Smooth muscle cell (in vitro differentiated cells): ENCODE measurements at regions not wholly inside any gene's neighbourhood (a gene's known extent, or its start where the extent isn't known, plus 50 kb on each side); places are given as distances from the start of the nearest gene placed in this dataset.

ENCODE experiments used
- DNase-seq: peaks from one replicate; lab custom pipeline; 2025; ENCODE audit not compliant: unreplicated experiment; lab: John Stamatoyannopoulos, UW
- H2AFZ ChIP-seq: fragments of 200-600 bp; sonication (generic); 2 replicates; pipeline ENCODE4 v1.6.0; 2016; ENCODE audit warnings: antibody characterized with exemption, low read depth, mild to moderate bottlenecking
- H3F3A ChIP-seq: fragments of 200-600 bp; sonication (generic); 2 replicates; pipeline ENCODE4 v1.6.0; 2017; ENCODE audit warnings: antibody characterized with exemption, low read depth
- H3K27ac ChIP-seq: fragments of 200-600 bp; sonication (generic); 2 replicates; pipeline ENCODE4 v1.5.1; 2016; ENCODE audit warnings: low read depth, mild to moderate bottlenecking
- H3K27me3 ChIP-seq: fragments of 200-600 bp; sonication (generic); 2 replicates; pipeline ENCODE4 v1.6.1; 2016; ENCODE audit warnings: low read depth, mild to moderate bottlenecking
- H3K36me3 ChIP-seq: fragments of 200-600 bp; sonication (generic); 2 replicates; pipeline ENCODE4 v1.5.1; 2016; ENCODE audit warnings: low read depth
- H3K4me1 ChIP-seq: fragments of 200-600 bp; sonication (generic); 2 replicates; pipeline ENCODE4 v1.5.1; 2016; ENCODE audit warnings: low read depth
- H3K4me2 ChIP-seq: fragments of 200-600 bp; sonication (generic); 2 replicates; pipeline ENCODE4 v1.6.0; 2016; ENCODE audit warnings: mild to moderate bottlenecking
- H3K4me3 ChIP-seq: fragments of 200-600 bp; sonication (generic); 2 replicates; pipeline ENCODE4 v1.5.1; 2016; ENCODE audit warnings: mild to moderate bottlenecking
- H3K79me2 ChIP-seq: fragments of 200-600 bp; sonication (generic); 2 replicates; pipeline ENCODE4 v1.6.0; 2016; ENCODE audit warnings: low read depth, mild to moderate bottlenecking
- H3K9ac ChIP-seq: fragments of 200-600 bp; sonication (generic); 2 replicates; pipeline ENCODE4 v1.6.0; 2016; ENCODE audit warnings: low read depth
- H3K9me3 ChIP-seq: fragments of 200-600 bp; sonication (generic); replicated peaks from 2 replicates; pipeline ENCODE4 v1.5.1; 2016; ENCODE audit warnings: low read depth
- H4K20me1 ChIP-seq: fragments of 200-600 bp; sonication (generic); 2 replicates; pipeline ENCODE4 v1.6.0; 2016; ENCODE audit warnings: low read depth
- CTCF ChIP-seq: fragments of 200-600 bp; sonication (generic); IDR thresholded peaks from 2 replicates; pipeline ENCODE4 v1.5.1; 2017; ENCODE audit warnings: borderline replicate concordance, mild to moderate bottlenecking, antibody characterized with exemption; ENCODE audit not compliant: insufficient read depth, poor library complexity, severe bottlenecking
- WGBS: methylation state at CpG from one replicate; pipeline ENCODE4 v1.1.7; 2016; ENCODE audit warnings: low lambda C conversion rate; 5-methylcytosine and 5-hydroxymethylcytosine counted together

DNA sequence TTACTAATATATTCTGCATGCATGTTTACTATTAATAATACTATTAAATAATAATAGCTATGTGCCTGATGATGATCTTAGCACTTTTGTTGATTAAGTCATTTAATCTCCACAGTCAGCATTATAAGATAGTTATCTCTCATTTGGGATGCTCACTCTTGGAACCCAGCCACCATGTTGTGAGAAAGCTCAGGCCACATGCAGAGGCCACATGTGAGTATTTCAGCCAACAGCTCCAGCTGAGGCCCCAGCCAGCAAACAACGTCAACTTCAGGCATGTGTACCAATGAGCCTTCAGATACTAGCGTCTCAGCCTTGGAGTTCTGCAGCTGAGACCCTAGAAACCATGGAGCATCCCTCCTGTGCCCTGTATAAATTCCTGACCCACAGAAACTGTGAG is 798.1 kb upstream of the LRRC4C start:
- Histone ChIP-seq H3K27me3 (no peaks in the 10 kb centered on the region), H3K9ac (no peak overlapping the region), H3K79me2 (no peaks in the 10 kb centered on the region), H3F3A (no peaks in the 10 kb centered on the region), H3K4me3 (no peak overlapping the region), H4K20me1 (no peaks in the 10 kb centered on the region), H3K4me1 (no peaks in the 10 kb centered on the region), H2AFZ (no peak overlapping the region), H3K36me3 (no peaks in the 10 kb centered on the region), H3K4me2 (no peak overlapping the region), H3K9me3 (no peaks in the 10 kb centered on the region), H3K27ac (no peak overlapping the region)
- DNase-seq, result no peak
- 45% methylated on average over 2 of the region's 2 CpGs for WGBS
- no peak for TF ChIP-seq CTCF

GRCh38 chr11:42265072-42265471 is 805.6 kb upstream of the LRRC4C start:
- Histone ChIP-seq H3K36me3 (no peaks in the 10 kb centered on the region), H3K9ac (no peak overlapping the region), H4K20me1 (no peaks in the 10 kb centered on the region), H2AFZ (no peak overlapping the region), H3K4me3 (no peak overlapping the region), H3K4me1 (no peaks in the 10 kb centered on the region), H3K27me3 (no peaks in the 10 kb centered on the region), H3K79me2 (no peaks in the 10 kb centered on the region), H3K4me2 (no peak overlapping the region), H3K9me3 (no peaks in the 10 kb centered on the region), H3K27ac (no peak overlapping the region), H3F3A (no peaks in the 10 kb centered on the region)
- no peak for TF ChIP-seq CTCF
- no peak for DNase-seq
- WGBS, result 88% methylated on average over 7 of the region's 7 CpGs

- no peaks in the 10 kb centered on the region for H3K4me1 ChIP-seq
- no peaks in the 10 kb centered on the region for H3K79me2 ChIP-seq
- no peaks in the 10 kb centered on the region for H3K27me3 ChIP-seq
- TF ChIP-seq CTCF, result no peak
- no peak for DNase-seq
- no peak overlapping the region for H3K4me3 ChIP-seq
- no peak overlapping the region for H3K4me2 ChIP-seq
- no peaks in the 10 kb centered on the region for H4K20me1 ChIP-seq
- H3K27ac ChIP-seq, result no peak overlapping the region
- H2AFZ ChIP-seq, result no peak overlapping the region
- 81% methylated on average over 3 of the region's 3 CpGs for WGBS
- H3K36me3 ChIP-seq, result no peaks in the 10 kb centered on the region
- no peaks in the 10 kb centered on the region for H3F3A ChIP-seq
- H3K9ac ChIP-seq, result no peak overlapping the region
- H3K9me3 ChIP-seq, result peaks cover 6% of the 10 kb centered on the region
Measured at GRCh38 chr11:42271306-42271705, 811.9 kb upstream of the LRRC4C start.

- H3F3A ChIP-seq, result no peaks in the 10 kb centered on the region
- 88% methylated on average over 6 of the region's 6 CpGs for WGBS
- TF ChIP-seq CTCF, result no peak
Measured at GRCh38 chr11:42273977-42274376, 814.5 kb upstream of the LRRC4C start.

More at GRCh38 chr11:42273977-42274376, 814.5 kb upstream of the LRRC4C start:
- Histone ChIP-seq H4K20me1 (no peaks in the 10 kb centered on the region), H3K79me2 (no peaks in the 10 kb centered on the region), H3K9me3 (peaks cover 6% of the 10 kb centered on the region), H3K36me3 (no peaks in the 10 kb centered on the region), H2AFZ (no peak overlapping the region), H3K4me3 (no peak overlapping the region), H3K27me3 (no peaks in the 10 kb centered on the region), H3K4me2 (no peak overlapping the region), H3K9ac (no peak overlapping the region), H3K4me1 (no peaks in the 10 kb centered on the region), H3K27ac (no peak overlapping the region)
- no peak for DNase-seq
